ENCODE measurements at regions not wholly inside any gene's neighbourhood (a gene's known extent, or its start where the extent isn't known, plus 50 kb on each side); places are given as distances from the start of the nearest gene placed in this dataset.

DNA sequence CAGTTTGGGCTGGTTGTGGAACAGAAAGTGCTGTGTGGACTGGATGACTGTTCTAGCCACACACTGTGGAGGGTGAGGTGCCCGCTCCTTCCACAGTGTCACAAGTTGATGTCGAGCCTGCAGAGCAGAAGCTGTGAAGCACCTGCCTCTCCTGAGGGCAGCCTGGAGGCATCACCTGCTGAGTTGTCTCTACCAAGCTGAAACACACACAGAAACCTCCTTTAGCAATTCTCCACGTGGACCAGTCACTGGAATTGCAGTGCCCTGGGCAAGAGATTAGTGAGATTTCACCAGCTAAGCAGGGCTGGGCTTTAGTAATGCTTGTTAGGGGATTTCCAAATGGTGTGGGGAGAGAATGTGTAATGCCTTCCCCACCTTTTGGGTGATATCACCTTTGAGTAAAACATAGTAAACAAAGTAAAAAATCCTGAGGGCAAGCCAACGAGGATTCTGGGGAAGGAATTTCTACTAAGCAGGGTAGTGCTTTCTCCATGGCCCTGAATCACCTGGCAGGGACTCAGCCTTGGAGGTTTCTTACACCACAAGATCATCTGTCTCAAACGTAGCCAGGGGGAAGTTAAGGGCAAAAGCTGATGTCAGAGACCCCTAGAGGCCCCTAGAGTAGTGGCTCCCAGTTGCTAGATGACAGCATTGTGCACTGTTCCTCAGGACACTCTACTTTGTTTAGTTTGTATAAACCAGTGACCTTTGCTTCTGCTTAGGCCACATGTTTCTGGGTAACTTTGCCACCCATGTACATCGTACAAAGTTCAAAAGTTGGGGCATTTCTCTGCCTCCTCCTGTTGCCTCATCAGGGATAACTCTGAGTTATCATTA, 233.1 kb upstream of the IGFBP3 start:
- intact Hi-C loops (cut with micrococcal nuclease), result no loop called here
- Mint-ChIP-seq H3K27ac (no peak overlapping the region), H3K36me3 (ENCODE audit: low read depth) (no peaks in the 10 kb centered on the region), H3K4me1 (ENCODE audit: low read depth) (no peaks in the 10 kb centered on the region), H3K27me3 (ENCODE audit: insufficient read depth) (no peaks in the 10 kb centered on the region), H3K4me3 (no peak overlapping the region), H3K9me3 (no peaks in the 10 kb centered on the region)
- no peak for DNase-seq (ENCODE audit: low spot score)

DNA sequence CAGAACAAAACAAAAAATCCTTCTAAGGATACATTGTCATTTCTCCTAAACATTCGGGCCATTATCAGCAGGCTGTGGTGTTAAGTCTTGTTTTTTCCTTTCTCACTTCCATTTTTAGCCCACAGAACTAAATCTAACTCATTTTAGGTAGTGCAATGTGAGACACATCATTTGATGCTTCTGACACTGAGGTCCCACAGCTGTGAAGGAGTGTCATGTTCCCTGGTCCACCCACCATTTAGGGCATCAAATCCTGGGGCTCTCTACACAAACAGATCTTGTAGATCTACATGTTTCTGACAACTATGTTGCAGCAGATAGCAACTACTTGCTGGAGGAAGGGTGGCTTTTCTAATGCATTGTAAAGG, 232.5 kb upstream of the IGFBP3 start:
- Mint-ChIP-seq H3K36me3 (ENCODE audit: low read depth) (no peaks in the 10 kb centered on the region), H3K9me3 (no peaks in the 10 kb centered on the region), H3K4me1 (ENCODE audit: low read depth) (no peaks in the 10 kb centered on the region), H3K27ac (no peak overlapping the region), H3K27me3 (ENCODE audit: insufficient read depth) (no peaks in the 10 kb centered on the region), H3K4me3 (no peak overlapping the region)
- intact Hi-C loops (cut with micrococcal nuclease), result no loop called here
- no peak for DNase-seq (ENCODE audit: low spot score)

DNA sequence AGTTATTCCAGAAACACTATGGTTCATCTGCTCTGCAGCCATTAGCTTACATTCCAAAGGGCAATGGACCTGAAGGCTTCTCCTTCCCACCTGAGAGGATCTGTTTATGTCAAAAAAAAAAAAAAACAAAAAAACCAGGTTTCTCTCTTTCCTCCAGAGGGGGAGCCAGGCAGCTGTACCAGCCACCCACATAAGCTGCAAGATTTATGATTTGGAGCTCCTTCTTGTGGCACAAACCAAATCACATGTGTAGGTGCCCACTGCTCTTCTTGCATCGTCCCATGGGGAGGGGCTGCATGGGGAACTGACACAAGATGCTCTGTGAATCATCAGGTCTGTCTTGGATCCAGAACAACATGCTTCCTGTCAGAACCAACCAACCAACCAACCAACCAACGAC, 231.6 kb upstream of the IGFBP3 start:
- Mint-ChIP-seq H3K4me3 (no peak overlapping the region), H3K4me1 (ENCODE audit: low read depth) (no peaks in the 10 kb centered on the region), H3K9me3 (no peaks in the 10 kb centered on the region), H3K27me3 (ENCODE audit: insufficient read depth) (no peaks in the 10 kb centered on the region), H3K36me3 (ENCODE audit: low read depth) (no peaks in the 10 kb centered on the region), H3K27ac (no peak overlapping the region)
- no peak for DNase-seq (ENCODE audit: low spot score)
- intact Hi-C loops (cut with micrococcal nuclease), result no loop called here

DNA sequence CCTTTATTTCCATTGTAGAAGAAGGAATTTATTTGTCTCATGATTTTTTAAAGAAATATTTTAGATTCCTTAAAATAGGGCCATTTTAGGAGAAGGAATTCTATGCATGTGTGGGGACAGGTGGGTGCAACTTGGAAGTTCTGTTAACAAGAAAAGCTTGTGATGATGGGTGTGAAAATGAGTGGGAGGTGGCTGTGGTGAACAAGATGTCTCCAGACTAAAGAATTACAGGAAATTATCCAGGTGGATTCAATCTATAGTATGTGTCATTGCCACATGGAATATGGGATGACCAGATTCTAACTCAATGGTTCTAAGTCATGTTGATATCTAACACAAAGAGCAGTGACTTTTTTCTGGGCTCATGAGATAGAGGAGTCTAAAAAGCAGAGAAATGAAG, 229.6 kb upstream of the IGFBP3 start:
- no peak overlapping the region for H3K27ac Mint-ChIP-seq
- no peak overlapping the region for H3K4me3 Mint-ChIP-seq
- H3K9me3 Mint-ChIP-seq, result no peaks in the 10 kb centered on the region

DNA sequence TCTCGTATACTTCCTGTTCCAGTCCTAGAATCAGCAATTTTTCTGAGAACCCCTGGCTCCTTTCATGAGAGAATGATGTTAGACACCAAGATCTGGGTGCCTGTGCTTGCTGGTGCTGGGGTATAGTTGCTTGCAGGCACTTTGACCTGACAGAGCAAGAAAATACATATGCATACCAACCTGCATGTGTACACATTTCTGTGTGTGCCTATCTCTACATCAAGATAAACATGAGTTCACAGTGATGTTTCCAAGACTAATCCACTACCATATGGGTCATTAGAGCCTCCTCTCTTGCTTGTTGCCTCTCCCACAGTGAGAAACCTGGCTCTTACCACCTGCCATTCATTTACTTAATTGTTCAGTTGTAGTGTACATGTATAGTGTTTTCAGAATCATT, 229.1 kb upstream of the IGFBP3 start:
- H3K27ac Mint-ChIP-seq, result no peak overlapping the region
- H3K27me3 Mint-ChIP-seq (ENCODE audit: insufficient read depth), result no peaks in the 10 kb centered on the region
- DNase-seq (ENCODE audit: low spot score), result no peak
- no peaks in the 10 kb centered on the region for H3K36me3 Mint-ChIP-seq (ENCODE audit: low read depth)
- no peak overlapping the region for H3K4me3 Mint-ChIP-seq
- H3K9me3 Mint-ChIP-seq, result no peaks in the 10 kb centered on the region
- intact Hi-C loops (cut with micrococcal nuclease), result no loop called here
- H3K4me1 Mint-ChIP-seq (ENCODE audit: low read depth), result no peaks in the 10 kb centered on the region

More for the DNA sequence above, 229.6 kb upstream of the IGFBP3 start:
- no peaks in the 10 kb centered on the region for H3K4me1 Mint-ChIP-seq (ENCODE audit: low read depth)
- no peaks in the 10 kb centered on the region for H3K36me3 Mint-ChIP-seq (ENCODE audit: low read depth)
- H3K27me3 Mint-ChIP-seq (ENCODE audit: insufficient read depth), result no peaks in the 10 kb centered on the region
- DNase-seq (ENCODE audit: low spot score), result no peak
- intact Hi-C loops (cut with micrococcal nuclease), result no loop called here

GRCh38 chr7:46147871-46148270, 226.8 kb upstream of the IGFBP3 start:
- Mint-ChIP-seq H3K27ac (no peak overlapping the region), H3K36me3 (ENCODE audit: low read depth) (no peaks in the 10 kb centered on the region), H3K27me3 (ENCODE audit: insufficient read depth) (no peaks in the 10 kb centered on the region), H3K9me3 (no peaks in the 10 kb centered on the region), H3K4me1 (ENCODE audit: low read depth) (no peaks in the 10 kb centered on the region), H3K4me3 (no peak overlapping the region)
- DNase-seq (ENCODE audit: low spot score), result no peak
- intact Hi-C loops (cut with micrococcal nuclease), result no loop called here

DNA sequence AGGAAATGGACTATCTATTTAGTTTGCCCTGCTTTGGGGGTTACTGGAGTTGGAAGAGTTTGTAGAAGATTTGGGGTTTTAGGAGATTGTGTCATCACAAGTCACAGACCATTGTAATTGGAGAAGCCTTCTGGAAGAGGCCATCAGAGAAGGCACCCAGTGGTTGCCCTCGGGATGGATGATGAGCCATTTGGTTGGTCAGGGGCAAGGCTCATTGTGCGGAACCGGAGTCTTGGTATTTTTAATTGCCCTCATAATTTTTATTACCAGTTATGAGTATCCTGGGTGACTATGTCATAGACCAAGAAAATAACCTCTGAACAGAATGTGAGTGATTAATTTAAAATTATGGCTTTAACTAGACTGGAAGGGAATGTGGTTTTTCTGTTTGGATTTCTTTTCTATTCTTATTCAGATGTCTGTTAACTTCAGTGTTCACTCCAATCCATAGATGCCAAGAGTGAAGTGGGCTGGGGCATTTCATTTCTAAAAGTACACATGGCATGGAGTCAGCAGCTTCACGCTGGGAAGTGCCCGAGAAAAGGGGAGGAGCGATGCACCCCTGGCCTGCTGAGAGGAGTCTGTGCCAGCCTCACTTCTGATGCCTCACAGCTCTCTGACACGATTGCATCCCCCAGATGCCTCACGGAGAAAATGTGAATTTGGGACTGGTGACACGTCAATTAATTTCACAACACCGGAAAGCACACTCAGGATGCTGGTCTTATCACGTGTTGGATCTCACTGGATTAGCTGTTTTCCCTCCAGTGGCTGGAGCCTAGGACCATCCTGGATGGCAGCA, 225.6 kb upstream of the IGFBP3 start:
- no peaks in the 10 kb centered on the region for H3K9me3 Mint-ChIP-seq
- no peak for DNase-seq (ENCODE audit: low spot score)
- intact Hi-C loops (cut with micrococcal nuclease), result no loop called here
- no peaks in the 10 kb centered on the region for H3K4me1 Mint-ChIP-seq (ENCODE audit: low read depth)
- no peaks in the 10 kb centered on the region for H3K27me3 Mint-ChIP-seq (ENCODE audit: insufficient read depth)
- H3K36me3 Mint-ChIP-seq (ENCODE audit: low read depth), result no peaks in the 10 kb centered on the region
- no peak overlapping the region for H3K27ac Mint-ChIP-seq
- no peak overlapping the region for H3K4me3 Mint-ChIP-seq

DNA sequence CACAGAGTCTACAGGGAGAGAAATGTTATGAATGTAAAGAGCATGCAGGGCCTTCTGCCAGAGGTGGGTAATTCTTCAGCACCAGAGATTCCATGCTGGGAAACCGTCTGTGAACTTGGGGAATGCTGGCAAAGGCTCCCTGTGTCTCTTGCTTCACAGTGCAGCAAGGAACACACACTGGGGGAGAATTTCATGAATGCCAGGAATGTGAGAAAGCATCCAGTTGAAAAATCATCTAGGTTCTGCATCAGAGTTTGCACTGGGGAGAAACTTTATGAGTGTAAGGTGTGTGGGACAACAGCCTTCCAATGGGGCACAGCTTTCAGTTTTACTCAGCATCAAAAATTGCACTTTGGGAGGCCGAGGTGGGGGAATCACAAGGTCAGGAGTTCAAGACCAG, 224.3 kb upstream of the IGFBP3 start:
- Mint-ChIP-seq H3K27me3 (ENCODE audit: insufficient read depth) (no peaks in the 10 kb centered on the region), H3K4me3 (no peak overlapping the region), H3K4me1 (ENCODE audit: low read depth) (no peaks in the 10 kb centered on the region), H3K9me3 (no peaks in the 10 kb centered on the region), H3K27ac (no peak overlapping the region), H3K36me3 (ENCODE audit: low read depth) (no peaks in the 10 kb centered on the region)
- DNase-seq (ENCODE audit: low spot score), result no peak
- intact Hi-C loops (cut with micrococcal nuclease), result no loop called here

- Mint-ChIP-seq H3K27ac (no peak overlapping the region), H3K36me3 (ENCODE audit: low read depth) (no peaks in the 10 kb centered on the region), H3K9me3 (no peaks in the 10 kb centered on the region), H3K4me1 (ENCODE audit: low read depth) (no peaks in the 10 kb centered on the region), H3K4me3 (no peak overlapping the region), H3K27me3 (ENCODE audit: insufficient read depth) (no peaks in the 10 kb centered on the region)
- intact Hi-C loops (cut with micrococcal nuclease), result no loop called here
- no peak for DNase-seq (ENCODE audit: low spot score)
Observed at GRCh38 chr7:46143949-46144917, 223.2 kb upstream of the IGFBP3 start.

DNA sequence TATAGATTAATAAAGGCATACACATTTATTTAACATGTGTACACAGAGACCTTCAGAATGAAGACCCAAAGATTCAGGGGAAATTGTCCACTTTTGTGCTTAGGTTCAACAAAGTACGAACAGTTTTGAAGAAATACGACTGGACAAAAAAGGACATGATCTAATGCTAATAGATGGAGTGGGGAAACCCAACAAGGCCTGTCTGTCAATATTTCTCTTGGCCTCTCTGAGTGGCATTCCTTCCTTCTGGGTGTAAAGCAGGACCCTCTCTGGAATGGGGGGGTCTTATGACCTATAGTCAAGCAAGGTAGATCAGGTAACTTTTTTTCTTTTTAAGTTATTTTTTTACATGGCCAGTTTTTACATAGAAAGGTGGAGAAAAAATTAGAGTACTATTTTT, 222.3 kb upstream of the IGFBP3 start:
- Mint-ChIP-seq H3K27ac (no peak overlapping the region), H3K4me3 (no peak overlapping the region), H3K9me3 (no peaks in the 10 kb centered on the region), H3K27me3 (ENCODE audit: insufficient read depth) (no peaks in the 10 kb centered on the region), H3K4me1 (ENCODE audit: low read depth) (no peaks in the 10 kb centered on the region), H3K36me3 (ENCODE audit: low read depth) (no peaks in the 10 kb centered on the region)
- no peak for DNase-seq (ENCODE audit: low spot score)
- intact Hi-C loops (cut with micrococcal nuclease), result no loop called here

DNA sequence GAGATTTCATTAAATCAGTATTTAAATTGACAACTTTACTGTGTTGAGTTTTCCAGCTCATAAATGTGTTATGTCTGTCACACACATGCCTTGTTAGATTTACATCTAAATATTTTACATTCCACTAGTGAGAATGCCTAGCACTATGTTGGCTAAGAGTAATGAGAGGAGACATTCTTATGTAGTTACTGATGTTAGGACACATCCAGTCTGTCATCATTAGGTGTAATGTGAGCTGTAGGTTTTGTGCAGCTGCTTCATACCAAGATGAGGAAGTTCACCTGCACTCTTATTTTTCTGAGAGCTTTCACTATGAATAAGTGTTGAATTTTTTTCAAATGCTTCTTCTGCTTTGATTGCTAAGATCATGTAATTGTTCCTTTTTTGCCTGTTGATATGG, 218.0 kb upstream of the IGFBP3 start:
- H3K4me3 Mint-ChIP-seq, result no peak overlapping the region
- no peaks in the 10 kb centered on the region for H3K27me3 Mint-ChIP-seq (ENCODE audit: insufficient read depth)
- intact Hi-C loops (cut with micrococcal nuclease), result no loop called here
- no peak overlapping the region for H3K27ac Mint-ChIP-seq
- DNase-seq (ENCODE audit: low spot score), result no peak
- no peaks in the 10 kb centered on the region for H3K4me1 Mint-ChIP-seq (ENCODE audit: low read depth)
- H3K36me3 Mint-ChIP-seq (ENCODE audit: low read depth), result no peaks in the 10 kb centered on the region
- no peaks in the 10 kb centered on the region for H3K9me3 Mint-ChIP-seq

GRCh38 chr7:46137725-46138124, 216.7 kb upstream of the IGFBP3 start:
- Mint-ChIP-seq H3K27ac (no peak overlapping the region), H3K9me3 (no peaks in the 10 kb centered on the region), H3K36me3 (ENCODE audit: low read depth) (no peaks in the 10 kb centered on the region), H3K27me3 (ENCODE audit: insufficient read depth) (no peaks in the 10 kb centered on the region), H3K4me3 (no peak overlapping the region), H3K4me1 (ENCODE audit: low read depth) (no peaks in the 10 kb centered on the region)
- intact Hi-C loops (cut with micrococcal nuclease), result no loop called here
- DNase-seq (ENCODE audit: low spot score), result no peak

GRCh38 chr7:46135557-46135956, 214.5 kb upstream of the IGFBP3 start:
- Mint-ChIP-seq H3K36me3 (ENCODE audit: low read depth) (no peaks in the 10 kb centered on the region), H3K27me3 (ENCODE audit: insufficient read depth) (no peaks in the 10 kb centered on the region), H3K9me3 (no peaks in the 10 kb centered on the region), H3K27ac (no peak overlapping the region), H3K4me3 (no peak overlapping the region), H3K4me1 (ENCODE audit: low read depth) (no peaks in the 10 kb centered on the region)
- intact Hi-C loops (cut with micrococcal nuclease), result no loop called here
- DNase-seq (ENCODE audit: low spot score), result no peak
